CD4-positive, alpha-beta T cell (primary cell): ENCODE measurements at regions not wholly inside any gene's neighbourhood (a gene's known extent, or its start where the extent isn't known, plus 50 kb on each side); places are given as distances from the start of the nearest gene placed in this dataset.

Experiments
- ATAC-seq: fragments of 200-7000 bp; cut with Tn5 transposase; one replicate; pipeline ENCODE4 v1.10.0; 2022; ENCODE audit warnings: mild to moderate bottlenecking; ENCODE audit not compliant: poor library complexity
- CTCF ChIA-PET: fragments of 350-600 bp; sonication (Branson Sonifier 250); formaldehyde crosslinking; loops from one replicate; lab custom pipeline; 2021; ENCODE audit warnings: antibody characterized with exemption, inconsistent platforms; lab: Charles Lee
- POLR2A ChIA-PET: fragments of 350-600 bp; sonication (Branson Sonifier 250); formaldehyde crosslinking; loops from one replicate; lab custom pipeline; 2021; ENCODE audit warnings: antibody characterized with exemption, inconsistent platforms; lab: Charles Lee
- DNase-seq, 14 experiments: peaks; one replicate each; pipeline ENCODE4 v3.0.0-alpha.2; 2013 to 2020; ENCODE audit warnings: mixed read lengths in 2 of 14
- H3K27ac ChIP-seq, 2 donors: one replicate each; pipeline versions ENCODE4 v1.5.1 to v1.7.0; 2013; ENCODE audit warnings: low read length in 2 of 2, low read depth in 1 of 2, mild to moderate bottlenecking in 1 of 2
- H3K27me3 ChIP-seq, 2 experiments: 1 replicate in 1 of 2; 2 replicates in 1 of 2; pipeline versions ENCODE4 v1.6.1 to v1.7.0; 2013; ENCODE audit warnings: low read length in 2 of 2, control low read depth in 1 of 2, mild to moderate bottlenecking in 1 of 2, moderate library complexity in 1 of 2; ENCODE audit not compliant: insufficient read depth in 2 of 2, control insufficient read depth in 1 of 2
- H3K36me3 ChIP-seq: one replicate; pipeline ENCODE4 v1.6.1; 2013; ENCODE audit warnings: low read length, control low read depth; ENCODE audit not compliant: insufficient read depth
- H3K4me1 ChIP-seq: one replicate; pipeline ENCODE4 v1.6.1; 2013; ENCODE audit warnings: low read length, control low read depth; ENCODE audit not compliant: insufficient read depth
- H3K4me3 ChIP-seq: one replicate; pipeline ENCODE4 v1.5.1; 2013; ENCODE audit warnings: mild to moderate bottlenecking, low read length, moderate library complexity
- H3K9me3 ChIP-seq, 2 experiments: 1 replicate in 1 of 2; 2 replicates in 1 of 2; pipeline versions ENCODE4 v1.6.1 to v1.7.0; 2013; ENCODE audit warnings: low read length in 2 of 2, mild to moderate bottlenecking in 2 of 2, control low read depth in 1 of 2, moderate library complexity in 1 of 2; ENCODE audit not compliant: control insufficient read depth in 1 of 2, insufficient read depth in 1 of 2
- H3K27ac Mint-ChIP-seq: one replicate; pipeline ENCODE4 v1.8.0; 2020; ENCODE audit warnings: mixed read lengths
- H3K27me3 Mint-ChIP-seq: one replicate; pipeline ENCODE4 v1.8.0; 2021; ENCODE audit warnings: mixed read lengths
- H3K36me3 Mint-ChIP-seq: one replicate; pipeline ENCODE4 v1.8.0; 2021; ENCODE audit warnings: low read depth, mixed read lengths
- H3K4me1 Mint-ChIP-seq: one replicate; pipeline ENCODE4 v1.8.0; 2021; ENCODE audit warnings: low read depth, mixed read lengths
- H3K4me3 Mint-ChIP-seq: one replicate; pipeline ENCODE4 v1.8.0; 2020; ENCODE audit warnings: mild to moderate bottlenecking, mixed read lengths
- H3K9me3 Mint-ChIP-seq: one replicate; pipeline ENCODE4 v1.8.0; 2020; ENCODE audit warnings: mixed read lengths
- intact Hi-C, 2 experiments: fragments of 100-400 bp; cut with DNase I in 1 of 2; cut with micrococcal nuclease in 1 of 2; formaldehyde crosslinking; loops; one replicate each; pipeline versions ENCODE4 v1.15.1 to v1.9.0; 2023 to 2025; cut with DNase I, micrococcal nuclease
- TF ChIP-seq, protein P1 (sequence below): fragments of 200-600 bp; IDR thresholded peaks from one replicate; pipeline ENCODE4 v1.8.0; 2022; ENCODE audit warnings: antibody characterized with exemption, mild to moderate bottlenecking

DNA sequence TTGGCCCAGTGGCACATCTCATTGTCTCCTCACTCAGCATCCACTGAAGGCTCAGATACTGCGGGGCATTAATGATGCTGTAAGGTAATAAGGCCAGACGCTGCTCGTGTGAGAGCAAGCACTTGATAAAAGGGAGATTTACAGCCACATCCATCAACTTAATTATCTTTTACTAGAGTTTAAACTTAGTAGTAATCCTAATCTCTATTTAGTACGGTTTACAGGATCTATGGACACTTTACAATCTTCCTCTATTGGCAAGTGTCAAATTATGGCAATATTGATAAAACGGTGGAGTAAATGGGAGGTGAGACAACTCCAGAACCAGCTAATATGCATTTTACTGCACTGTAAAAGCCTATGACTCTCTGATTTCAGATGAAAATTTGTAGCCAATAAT is 192.7 kb upstream of the GPR12 start:
- Histone ChIP-seq H3K4me1 (no peaks in the 10 kb centered on the region), H3K36me3 (no peaks in the 10 kb centered on the region), H3K27ac (no peak overlapping the region), H3K4me3 (no peak overlapping the region), H3K27me3 (no peaks in the 10 kb centered on the region), H3K9me3 (no peaks in the 10 kb centered on the region)
- POLR2A ChIA-PET: no interaction called here
- TF ChIP-seq, protein P1, sequence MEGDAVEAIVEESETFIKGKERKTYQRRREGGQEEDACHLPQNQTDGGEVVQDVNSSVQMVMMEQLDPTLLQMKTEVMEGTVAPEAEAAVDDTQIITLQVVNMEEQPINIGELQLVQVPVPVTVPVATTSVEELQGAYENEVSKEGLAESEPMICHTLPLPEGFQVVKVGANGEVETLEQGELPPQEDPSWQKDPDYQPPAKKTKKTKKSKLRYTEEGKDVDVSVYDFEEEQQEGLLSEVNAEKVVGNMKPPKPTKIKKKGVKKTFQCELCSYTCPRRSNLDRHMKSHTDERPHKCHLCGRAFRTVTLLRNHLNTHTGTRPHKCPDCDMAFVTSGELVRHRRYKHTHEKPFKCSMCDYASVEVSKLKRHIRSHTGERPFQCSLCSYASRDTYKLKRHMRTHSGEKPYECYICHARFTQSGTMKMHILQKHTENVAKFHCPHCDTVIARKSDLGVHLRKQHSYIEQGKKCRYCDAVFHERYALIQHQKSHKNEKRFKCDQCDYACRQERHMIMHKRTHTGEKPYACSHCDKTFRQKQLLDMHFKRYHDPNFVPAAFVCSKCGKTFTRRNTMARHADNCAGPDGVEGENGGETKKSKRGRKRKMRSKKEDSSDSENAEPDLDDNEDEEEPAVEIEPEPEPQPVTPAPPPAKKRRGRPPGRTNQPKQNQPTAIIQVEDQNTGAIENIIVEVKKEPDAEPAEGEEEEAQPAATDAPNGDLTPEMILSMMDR: no peak
- intact Hi-C loops: no loop called here
- H3K4me3 Mint-ChIP-seq: no peak overlapping the region
- DNase-seq (no peak), ATAC-seq (no peak)
- no peaks in the 10 kb centered on the region for H3K9me3 Mint-ChIP-seq
- peaks cover 8% of the 10 kb centered on the region for H3K27me3 Mint-ChIP-seq
- no peaks in the 10 kb centered on the region for H3K36me3 Mint-ChIP-seq
- CTCF ChIA-PET: no interaction called here
- no peak overlapping the region for H3K27ac Mint-ChIP-seq
- no peaks in the 10 kb centered on the region for H3K4me1 Mint-ChIP-seq

DNA sequence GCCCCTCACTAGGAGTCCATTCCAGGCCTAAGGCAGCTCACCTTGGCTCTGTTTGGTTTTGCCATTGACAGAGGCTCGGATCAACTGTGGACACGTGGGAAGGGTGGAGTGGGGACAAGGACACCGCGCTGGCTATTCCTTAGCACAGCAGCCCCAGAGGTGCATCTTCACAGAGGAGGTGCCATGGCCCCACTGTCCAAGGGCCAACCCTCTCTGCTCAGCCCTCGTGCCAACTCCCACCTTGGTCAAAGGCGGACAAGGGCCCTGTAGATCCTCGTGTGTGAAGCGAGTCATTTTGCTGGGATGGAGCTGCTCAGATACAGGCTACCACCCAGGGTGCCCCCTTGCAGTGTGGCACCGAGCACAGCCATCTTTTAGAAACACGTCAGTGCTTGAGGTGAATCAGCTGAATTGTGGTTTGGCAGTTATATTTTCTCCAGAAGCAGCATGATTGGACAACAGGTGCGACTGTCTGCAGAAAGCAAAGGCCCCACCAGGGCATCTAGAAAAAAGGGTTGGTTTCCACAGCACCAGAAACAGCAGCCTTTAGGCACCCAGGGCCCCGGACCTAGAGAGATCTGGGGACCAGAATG is 192.1 kb upstream of the GPR12 start:
- H3K4me3 ChIP-seq: no peak overlapping the region
- H3K27ac ChIP-seq: no peak overlapping the region
- ATAC-seq: no peak
- intact Hi-C loops: no loop called here
- Mint-ChIP-seq H3K36me3 (no peaks in the 10 kb centered on the region), H3K27ac (no peak overlapping the region), H3K9me3 (no peaks in the 10 kb centered on the region), H3K27me3 (peaks cover 6% of the 10 kb centered on the region), H3K4me1 (no peaks in the 10 kb centered on the region), H3K4me3 (no peak overlapping the region)
- DNase-seq: no peak
- no peaks in the 10 kb centered on the region for H3K9me3 ChIP-seq
- H3K36me3 ChIP-seq: no peaks in the 10 kb centered on the region
- H3K27me3 ChIP-seq: no peaks in the 10 kb centered on the region
- H3K4me1 ChIP-seq: no peaks in the 10 kb centered on the region
- CTCF ChIA-PET: no interaction called here
- TF ChIP-seq, protein P1: no peak
- POLR2A ChIA-PET: no interaction called here

DNA sequence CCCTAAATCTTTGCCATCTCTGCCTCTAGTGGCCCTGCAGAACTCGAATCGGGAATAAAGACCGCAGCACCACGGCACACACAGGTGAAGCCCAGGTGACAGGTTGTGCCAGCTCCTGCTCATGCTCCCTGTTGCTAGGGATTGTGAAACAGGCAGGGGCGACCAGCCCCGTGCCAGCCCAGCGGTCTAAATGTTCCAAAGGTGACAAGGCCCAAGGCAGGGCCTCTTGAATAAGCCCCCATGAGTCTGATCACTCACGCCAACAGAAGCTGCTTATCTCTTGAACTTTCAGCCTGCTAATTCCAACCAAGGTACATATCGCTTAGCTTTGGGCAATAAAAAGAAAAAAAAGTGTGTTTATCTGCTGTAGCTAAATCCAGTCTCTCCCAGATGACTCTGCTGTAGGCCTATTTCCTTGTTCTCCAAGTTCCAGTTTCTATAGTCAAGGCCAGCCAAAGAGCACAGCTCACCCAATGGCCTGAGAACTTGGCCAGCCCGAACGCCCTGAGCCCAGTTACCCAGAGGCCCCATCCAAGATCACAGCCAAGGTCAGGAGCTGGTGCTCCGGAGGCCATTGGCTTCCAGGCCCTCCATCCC is 191.1 kb upstream of the GPR12 start:
- CTCF ChIA-PET: no interaction called here
- Histone ChIP-seq H3K36me3 (no peaks in the 10 kb centered on the region), H3K27ac (no peak overlapping the region), H3K9me3 (no peaks in the 10 kb centered on the region), H3K27me3 (no peaks in the 10 kb centered on the region), H3K4me3 (no peak overlapping the region), H3K4me1 (no peaks in the 10 kb centered on the region)
- no peak overlapping the region for H3K27ac Mint-ChIP-seq
- no peaks in the 10 kb centered on the region for H3K4me1 Mint-ChIP-seq
- H3K36me3 Mint-ChIP-seq: no peaks in the 10 kb centered on the region
- DNase-seq: no peak
- POLR2A ChIA-PET: no interaction called here
- H3K27me3 Mint-ChIP-seq: no peaks in the 10 kb centered on the region
- TF ChIP-seq, protein P1: no peak
- ATAC-seq: no peak
- H3K9me3 Mint-ChIP-seq: no peaks in the 10 kb centered on the region
- no peak overlapping the region for H3K4me3 Mint-ChIP-seq
- intact Hi-C loops: no loop called here
